ENCODE measurements at regions not wholly inside any gene's neighbourhood (a gene's known extent, or its start where the extent isn't known, plus 50 kb on each side); places are given as distances from the start of the nearest gene placed in this dataset.

- H3K9ac ChIP-seq (ENCODE audit: low read length), result no peak overlapping the region
- H3K27ac ChIP-seq (ENCODE audit: low read depth, low read length), result no peak overlapping the region
- RAD21 ChIA-PET (ENCODE audit: low non-redundant PET in 1 of 2, low total read pairs in 2 of 2, uncharacterized antibody in 2 of 2, unreplicated experiment in 2 of 2), result no interaction called here
- no peaks in the 10 kb centered on the region for H3K4me1 ChIP-seq (ENCODE audit: control insufficient read depth in 1 of 2, insufficient read depth in 2 of 2, low read length in 2 of 2)
- ATAC-seq (no peak), DNase-seq (ENCODE audit: low read depth, low spot score) (no peak)
- POLR2A ChIA-PET, result no interaction called here
- CTCF ChIA-PET, result no interaction called here
- H4K20me1 ChIP-seq (ENCODE audit: insufficient read depth), result no peaks in the 10 kb centered on the region
- no peaks in the 10 kb centered on the region for H3K27me3 ChIP-seq (ENCODE audit: insufficient read depth, low read length)
- no peak overlapping the region for H3K4me2 ChIP-seq (ENCODE audit: low read length)
- H3K9me2 ChIP-seq (ENCODE audit: insufficient read depth), result no peaks in the 10 kb centered on the region
- no peaks in the 10 kb centered on the region for H3K9me3 ChIP-seq (ENCODE audit: control insufficient read depth in 1 of 2, insufficient read depth in 1 of 2, low read depth in 1 of 2, low read length in 2 of 2)
- H3K4me3 ChIP-seq (replicated peaks in 1 of 2; ENCODE audit: low read depth in 1 of 2, low read length in 2 of 2), result no peak overlapping the region
- intact Hi-C loops (cut with micrococcal nuclease), result no loop called here
- no TSS peak for BruUV-seq (replicated peaks)
- no peak for TF ChIP-seq CBX3 (IDR thresholded peaks at IDR 0.05; ENCODE audit: low read depth)
- no peak for TF ChIP-seq SRF (IDR thresholded peaks at IDR 0.05; ENCODE audit: low read depth)
- TF ChIP-seq ELF1 (IDR thresholded peaks at IDR 0.05; ENCODE audit: borderline replicate concordance, low read depth), result no peak
- no peak for TF ChIP-seq POLR2AphosphoS5 (IDR thresholded peaks at IDR 0.05; ENCODE audit: low read depth, low read length)
- TF ChIP-seq EZH2 (IDR thresholded peaks at IDR 0.05), result no peak
- no peak for TF ChIP-seq TCF7L2 (IDR thresholded peaks at IDR 0.05; ENCODE audit: borderline replicate concordance, extremely low read depth, insufficient read depth, insufficient read length)
- TF ChIP-seq ZFX (IDR thresholded peaks at IDR 0.05), result no peak
- TF ChIP-seq RAD21 (IDR thresholded peaks at IDR 0.05; ENCODE audit: low read depth), result no peak
- no peak for TF ChIP-seq EGR1 (IDR thresholded peaks at IDR 0.05; ENCODE audit: low read depth)
- no peak for TF ChIP-seq SP1 (IDR thresholded peaks at IDR 0.05; ENCODE audit: low read depth)
- TF ChIP-seq ZNF274 (IDR thresholded peaks at IDR 0.05; ENCODE audit: low read depth, low read length), result no peak
- H3K79me2 ChIP-seq (ENCODE audit: insufficient read depth, low read length), result no peaks in the 10 kb centered on the region
- no peaks in the 10 kb centered on the region for H3K36me3 ChIP-seq (ENCODE audit: control insufficient read depth in 1 of 2, insufficient read depth in 2 of 2, low read length in 2 of 2)
- no peak overlapping the region for H2AFZ ChIP-seq (ENCODE audit: low read depth, low read length, poor library complexity, severe bottlenecking)
Observed at GRCh38 chrX:152025656-152026440, 51.4 kb upstream of the GABRE start.

- Histone ChIP-seq H3K9me3 (ENCODE audit: control insufficient read depth in 1 of 2, insufficient read depth in 1 of 2, low read depth in 1 of 2, low read length in 2 of 2) (no peaks in the 10 kb centered on the region), H3K36me3 (ENCODE audit: control insufficient read depth in 1 of 2, insufficient read depth in 2 of 2, low read length in 2 of 2) (no peaks in the 10 kb centered on the region), H2AFZ (ENCODE audit: low read depth, low read length, poor library complexity, severe bottlenecking) (no peak overlapping the region), H3K4me3 (replicated peaks in 1 of 2; ENCODE audit: low read depth in 1 of 2, low read length in 2 of 2) (no peak overlapping the region), H3K4me2 (ENCODE audit: low read length) (no peak overlapping the region), H3K9me2 (ENCODE audit: insufficient read depth) (no peaks in the 10 kb centered on the region), H4K20me1 (ENCODE audit: insufficient read depth) (no peaks in the 10 kb centered on the region), H3K27ac (ENCODE audit: low read depth, low read length) (no peak overlapping the region), H3K4me1 (ENCODE audit: control insufficient read depth in 1 of 2, insufficient read depth in 2 of 2, low read length in 2 of 2) (no peaks in the 10 kb centered on the region), H3K79me2 (ENCODE audit: insufficient read depth, low read length) (no peaks in the 10 kb centered on the region), H3K9ac (ENCODE audit: low read length) (no peak overlapping the region), H3K27me3 (ENCODE audit: insufficient read depth, low read length) (no peaks in the 10 kb centered on the region)
- ChIA-PET RAD21 (ENCODE audit: low non-redundant PET in 1 of 2, low total read pairs in 2 of 2, uncharacterized antibody in 2 of 2, unreplicated experiment in 2 of 2) (no interaction called here), POLR2A (no interaction called here), CTCF (no interaction called here)
- TF ChIP-seq SP1 (IDR thresholded peaks at IDR 0.05; ENCODE audit: low read depth) (no peak), ATF3 (IDR thresholded peaks at IDR 0.05) (no peak), MAX (IDR thresholded peaks at IDR 0.05) (no peak), ELF1 (IDR thresholded peaks at IDR 0.05; ENCODE audit: borderline replicate concordance, low read depth) (no peak)
- DNase-seq (ENCODE audit: low read depth, low spot score) (no peak), ATAC-seq (no peak)
- no TSS peak for BruUV-seq (replicated peaks)
- intact Hi-C loops (cut with micrococcal nuclease), result no loop called here
Observed at GRCh38 chrX:152024710-152025109, 50.2 kb upstream of the GABRE start.
